GM23338 (cell line): ENCODE measurements at regions not wholly inside any gene's neighbourhood (a gene's known extent, or its start where the extent isn't known, plus 50 kb on each side); places are given as distances from the start of the nearest gene placed in this dataset.
"Not testable (repeated sequence)": the region's sequence is repeated elsewhere in the genome, so short reads cannot be mapped to it uniquely, and the experiment has no call there.

Experiments used
- ATAC-seq: fragments of 200-7000 bp; cut with Tn5 transposase; 3 replicates; pipeline ENCODE4 v1.9.1; 2020
- DNase-seq: peaks from one replicate; pipeline ENCODE4 v3.0.0-alpha.2; 2015; ENCODE audit warnings: low spot score
- H2AFZ ChIP-seq: fragments of 200-600 bp; sonication (generic); 2 replicates; pipeline ENCODE4 v1.8.0; 2016; ENCODE audit warnings: antibody characterized with exemption, mild to moderate bottlenecking, moderate library complexity
- H3F3A ChIP-seq: fragments of 200-600 bp; sonication (generic); replicated peaks from 2 replicates; pipeline ENCODE4 v1.8.0; 2017; ENCODE audit warnings: antibody characterized with exemption, mixed run types, low read depth
- H3K27ac ChIP-seq: fragments of 200-600 bp; sonication (generic); 2 replicates; pipeline ENCODE4 v1.6.1; 2016; ENCODE audit warnings: low read depth
- H3K27me3 ChIP-seq: fragments of 200-600 bp; sonication (generic); 2 replicates; pipeline ENCODE4 v1.8.0; 2016; ENCODE audit warnings: mild to moderate bottlenecking, mixed run types, moderate library complexity; ENCODE audit not compliant: insufficient read depth
- H3K36me3 ChIP-seq: fragments of 200-600 bp; sonication (generic); 2 replicates; pipeline ENCODE4 v1.8.0; 2016; ENCODE audit warnings: mild to moderate bottlenecking; ENCODE audit not compliant: insufficient read depth
- H3K4me1 ChIP-seq: fragments of 200-600 bp; sonication (generic); 2 replicates; pipeline ENCODE4 v1.8.0; 2016; ENCODE audit warnings: mild to moderate bottlenecking, moderate library complexity; ENCODE audit not compliant: insufficient read depth
- H3K4me2 ChIP-seq: fragments of 200-600 bp; sonication (generic); 2 replicates; pipeline ENCODE4 v1.7.1; 2017; ENCODE audit warnings: mixed run types
- H3K4me3 ChIP-seq: fragments of 200-600 bp; sonication (generic); 2 replicates; pipeline ENCODE4 v1.6.1; 2016; ENCODE audit warnings: mixed run types
- H3K79me2 ChIP-seq: fragments of 200-600 bp; sonication (generic); replicated peaks from 2 replicates; pipeline ENCODE4 v1.8.0; 2017; ENCODE audit warnings: mild to moderate bottlenecking; ENCODE audit not compliant: insufficient read depth
- H3K9me2 ChIP-seq: fragments of 200-600 bp; sonication (generic); 2 replicates; pipeline ENCODE4 v1.8.0; 2017; ENCODE audit not compliant: insufficient read depth
- H4K20me1 ChIP-seq: fragments of 200-600 bp; sonication (generic); replicated peaks from 2 replicates; pipeline ENCODE4 v1.8.0; 2017; ENCODE audit warnings: mild to moderate bottlenecking; ENCODE audit not compliant: insufficient read depth
- H3K27ac Mint-ChIP-seq: 2 replicates; pipeline ENCODE4 v1.8.0; 2020; ENCODE audit warnings: inconsistent platforms, mild to moderate bottlenecking, moderate library complexity, mixed read lengths
- H3K27me3 Mint-ChIP-seq: 3 replicates; pipeline ENCODE4 v1.8.0; 2022; ENCODE audit warnings: low read depth, mild to moderate bottlenecking, moderate library complexity, mixed read lengths, inconsistent platforms; ENCODE audit not compliant: insufficient read depth, poor library complexity
- H3K36me3 Mint-ChIP-seq: 3 replicates; pipeline ENCODE4 v1.8.0; 2021; ENCODE audit warnings: low read depth, mild to moderate bottlenecking, inconsistent platforms, moderate library complexity, mixed read lengths
- H3K4me1 Mint-ChIP-seq: 3 replicates; pipeline ENCODE4 v1.8.0; 2020; ENCODE audit warnings: mild to moderate bottlenecking, inconsistent platforms, mixed read lengths
- H3K4me3 Mint-ChIP-seq: 3 replicates; pipeline ENCODE4 v1.8.0; 2021; ENCODE audit warnings: moderate library complexity, mild to moderate bottlenecking, inconsistent platforms, mixed read lengths
- H3K9me3 Mint-ChIP-seq: 3 replicates; pipeline ENCODE4 v1.8.0; 2020; ENCODE audit warnings: moderate library complexity, mild to moderate bottlenecking, inconsistent platforms, mixed read lengths
- ETS1 ChIP-seq: IDR thresholded peaks from 2 replicates; pipeline ENCODE4 v1.6.1; 2016; ENCODE audit warnings: antibody characterized with exemption
- EZH2 ChIP-seq: fragments of 200-600 bp; sonication (generic); IDR thresholded peaks from one replicate; pipeline ENCODE4 v1.8.0; 2017; ENCODE audit warnings: antibody characterized with exemption, mild to moderate bottlenecking, low read depth; ENCODE audit not compliant: unreplicated experiment
- NANOG ChIP-seq: IDR thresholded peaks from 2 replicates; pipeline ENCODE4 v1.6.1; 2016; ENCODE audit warnings: antibody characterized with exemption, borderline replicate concordance
- ZNF462 ChIP-seq: fragments of 250-450 bp; sonication (Bioruptor Pico); IDR thresholded peaks from 2 replicates; pipeline ENCODE4 v1.5.0; 2020; ENCODE audit warnings: mild to moderate bottlenecking, moderate library complexity

GRCh38 chr2:199186301-199186751 is 271.4 kb downstream of the SATB2 start:
- Histone ChIP-seq H3K4me2 (peak overlapping the region; percentile 30; the same call in 1 of the 2 replicates), H3K9me2 (no peaks in the 10 kb centered on the region), H3F3A (no peaks in the 10 kb centered on the region), H3K4me3 (no peak overlapping the region), H3K36me3 (no peaks in the 10 kb centered on the region), H3K4me1 (peaks cover 33% of the 10 kb centered on the region), H2AFZ (no peak overlapping the region), H4K20me1 (no peaks in the 10 kb centered on the region), H3K27me3 (no peaks in the 10 kb centered on the region), H3K27ac (peak overlapping the region; percentile 76), H3K79me2 (no peaks in the 10 kb centered on the region)
- Mint-ChIP-seq H3K27me3 (peaks cover 2% of the 10 kb centered on the region), H3K36me3 (peaks cover 3% of the 10 kb centered on the region; the same call in 2 of the 3 replicates), H3K27ac (peak overlapping the region; percentile 80), H3K4me3 (no peak overlapping the region), H3K9me3 (peaks cover 3% of the 10 kb centered on the region; the same call in 2 of the 3 replicates), H3K4me1 (peaks cover 33% of the 10 kb centered on the region)
- TF ChIP-seq NANOG (peak; percentile 91), ETS1 (peak; percentile 12; the same call in 1 of the 2 replicates), EZH2 (no peak), ZNF462 (CRISPR knock-in tag) (peak; percentile 62; the same call in 1 of the 2 replicates)
- peak; percentile 60 for DNase-seq
- peak; percentile 53 for ATAC-seq

- not testable (repeated sequence) for H3K79me2 ChIP-seq, ATAC-seq, H3F3A ChIP-seq, H3K27me3 ChIP-seq, H3K9me2 ChIP-seq, H2AFZ ChIP-seq, H3K4me3 Mint-ChIP-seq, H3K36me3 ChIP-seq, H3K27me3 Mint-ChIP-seq, H4K20me1 ChIP-seq, H3K4me3 ChIP-seq
- TF ChIP-seq NANOG: peak; percentile 80; the same call in 1 of the 2 replicates
- Histone ChIP-seq H3K27ac (peak overlapping the region; percentile 76), H3K4me1 (peaks cover 27% of the 10 kb centered on the region), H3K4me2 (peak overlapping the region; percentile 30)
- Mint-ChIP-seq H3K9me3 (peaks cover 10% of the 10 kb centered on the region), H3K36me3 (peaks cover 11% of the 10 kb centered on the region), H3K27ac (peak overlapping the region; percentile 88), H3K4me1 (peaks cover 33% of the 10 kb centered on the region)
- DNase-seq: peak; percentile 41
These were observed 272.6 kb downstream of the SATB2 start for GRCh38 chr2:199185174-199185573.
